ENCODE measurements at regions not wholly inside any gene's neighbourhood (a gene's known extent, or its start where the extent isn't known, plus 50 kb on each side); places are given as distances from the start of the nearest gene placed in this dataset.

DNA sequence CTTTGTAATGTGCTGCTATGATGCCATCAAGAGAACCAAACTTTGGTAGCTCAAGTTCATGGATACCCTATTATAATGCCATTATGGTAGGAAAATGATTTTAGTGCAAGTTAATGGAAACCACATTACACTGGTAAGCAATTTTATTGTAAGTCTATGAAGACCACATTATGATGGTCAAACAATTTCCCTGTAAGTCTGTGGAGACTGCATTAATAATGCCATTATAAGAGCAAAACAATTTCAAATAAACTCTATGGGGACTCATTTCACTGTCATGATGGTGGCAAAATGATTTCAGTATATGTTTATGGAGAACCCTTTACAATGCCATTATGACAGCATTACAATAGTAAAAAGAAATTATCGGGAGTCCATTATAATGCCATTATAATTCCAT lies 602.0 kb upstream of the MEF2C start:
- Histone ChIP-seq H3K9me3 (ENCODE audit: low read length) (no peaks in the 10 kb centered on the region), H3K9ac (ENCODE audit: low read length) (no peak overlapping the region), H3K4me3 (ENCODE audit: low read length) (no peak overlapping the region), H3K27ac (ENCODE audit: low read length) (no peak overlapping the region), H3K9me2 (ENCODE audit: insufficient read depth, low read length) (no peaks in the 10 kb centered on the region), H2AFZ (ENCODE audit: low read depth, low read length) (no peak overlapping the region), H4K20me1 (ENCODE audit: insufficient read depth) (no peaks in the 10 kb centered on the region), H3K4me2 (ENCODE audit: low read length) (no peak overlapping the region), H3K79me2 (replicated peaks; ENCODE audit: insufficient read depth, low read length) (no peaks in the 10 kb centered on the region), H3K27me3 (ENCODE audit: insufficient read depth, low read depth, low read length) (no peaks in the 10 kb centered on the region), H3K36me3 (ENCODE audit: insufficient read depth, low read length) (no peaks in the 10 kb centered on the region), H3F3A (ENCODE audit: insufficient read depth, low read length, poor library complexity, severe bottlenecking) (no peaks in the 10 kb centered on the region)
- no peak for TF ChIP-seq TAF1 (IDR thresholded peaks at IDR 0.05; ENCODE audit: low read depth)
- TF ChIP-seq EP300 (conservative IDR thresholded peaks at IDR 0.05; ENCODE audit: poor library complexity, severe bottlenecking) = peak; percentile 82
- peak; percentile 84 for TF ChIP-seq POLR2AphosphoS5 (IDR thresholded peaks at IDR 0.05)

DNA sequence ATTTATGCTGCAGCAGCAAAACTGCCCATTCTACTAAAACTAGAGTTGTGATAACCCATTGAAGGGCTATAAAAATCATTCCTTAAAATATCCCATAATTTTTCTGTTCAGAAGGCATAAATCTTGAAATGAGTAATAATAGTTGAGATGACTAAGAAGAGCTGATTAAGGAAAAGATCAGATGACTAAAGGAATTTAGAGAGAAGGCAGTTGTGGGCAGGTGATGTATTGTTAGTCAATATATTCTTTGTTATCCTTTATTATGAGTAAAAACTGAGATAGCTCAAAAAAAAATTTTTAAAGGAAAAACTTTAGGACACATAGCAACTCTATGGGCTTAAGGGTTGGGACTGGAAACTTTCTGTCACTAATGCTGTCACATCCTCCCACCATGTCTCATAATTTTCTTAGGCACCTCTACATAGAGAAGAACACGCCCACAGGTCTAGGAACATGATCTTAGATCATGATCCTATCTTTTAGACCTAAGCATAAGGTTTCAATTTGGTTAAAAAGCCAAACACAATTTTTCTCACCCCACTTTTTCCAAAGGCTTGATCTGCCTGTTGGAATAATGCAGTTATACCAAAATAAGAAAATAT lies 597.5 kb upstream of the MEF2C start:
- H3F3A ChIP-seq (ENCODE audit: insufficient read depth, low read length, poor library complexity, severe bottlenecking) = no peaks in the 10 kb centered on the region
- no peaks in the 10 kb centered on the region for H3K36me3 ChIP-seq (ENCODE audit: insufficient read depth, low read length)
- no peaks in the 10 kb centered on the region for H3K9me2 ChIP-seq (ENCODE audit: insufficient read depth, low read length)
- TF ChIP-seq EZH2 (IDR thresholded peaks at IDR 0.05; ENCODE audit: borderline replicate concordance, insufficient read depth, low read length, poor library complexity, severe bottlenecking) (no peak), RAD21 (conservative IDR thresholded peaks at IDR 0.05) (no peak), MXI1 (conservative IDR thresholded peaks at IDR 0.05; ENCODE audit: poor library complexity, severe bottlenecking) (no peak)
- no peaks in the 10 kb centered on the region for H4K20me1 ChIP-seq (ENCODE audit: insufficient read depth)
- no peak overlapping the region for H2AFZ ChIP-seq (ENCODE audit: low read depth, low read length)
- no peaks in the 10 kb centered on the region for H3K79me2 ChIP-seq (replicated peaks; ENCODE audit: insufficient read depth, low read length)
- H3K4me2 ChIP-seq (ENCODE audit: low read length) = no peak overlapping the region
- no peak overlapping the region for H3K27ac ChIP-seq (ENCODE audit: low read length)
- H3K4me3 ChIP-seq (ENCODE audit: low read length) = no peak overlapping the region
- no peaks in the 10 kb centered on the region for H3K27me3 ChIP-seq (ENCODE audit: insufficient read depth, low read depth, low read length)
- no peak overlapping the region for H3K9ac ChIP-seq (ENCODE audit: low read length)
- H3K9me3 ChIP-seq (ENCODE audit: low read length) = no peaks in the 10 kb centered on the region

GRCh38 chr5:89478851-89479250 lies 595.9 kb upstream of the MEF2C start:
- H3K36me3 ChIP-seq (ENCODE audit: insufficient read depth, low read length) = no peaks in the 10 kb centered on the region
- no peak for TF ChIP-seq TAF1 (IDR thresholded peaks at IDR 0.05; ENCODE audit: low read depth)
- no peak for TF ChIP-seq EZH2 (IDR thresholded peaks at IDR 0.05; ENCODE audit: borderline replicate concordance, insufficient read depth, low read length, poor library complexity, severe bottlenecking)
- TF ChIP-seq, protein P1, sequence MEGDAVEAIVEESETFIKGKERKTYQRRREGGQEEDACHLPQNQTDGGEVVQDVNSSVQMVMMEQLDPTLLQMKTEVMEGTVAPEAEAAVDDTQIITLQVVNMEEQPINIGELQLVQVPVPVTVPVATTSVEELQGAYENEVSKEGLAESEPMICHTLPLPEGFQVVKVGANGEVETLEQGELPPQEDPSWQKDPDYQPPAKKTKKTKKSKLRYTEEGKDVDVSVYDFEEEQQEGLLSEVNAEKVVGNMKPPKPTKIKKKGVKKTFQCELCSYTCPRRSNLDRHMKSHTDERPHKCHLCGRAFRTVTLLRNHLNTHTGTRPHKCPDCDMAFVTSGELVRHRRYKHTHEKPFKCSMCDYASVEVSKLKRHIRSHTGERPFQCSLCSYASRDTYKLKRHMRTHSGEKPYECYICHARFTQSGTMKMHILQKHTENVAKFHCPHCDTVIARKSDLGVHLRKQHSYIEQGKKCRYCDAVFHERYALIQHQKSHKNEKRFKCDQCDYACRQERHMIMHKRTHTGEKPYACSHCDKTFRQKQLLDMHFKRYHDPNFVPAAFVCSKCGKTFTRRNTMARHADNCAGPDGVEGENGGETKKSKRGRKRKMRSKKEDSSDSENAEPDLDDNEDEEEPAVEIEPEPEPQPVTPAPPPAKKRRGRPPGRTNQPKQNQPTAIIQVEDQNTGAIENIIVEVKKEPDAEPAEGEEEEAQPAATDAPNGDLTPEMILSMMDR (IDR thresholded peaks at IDR 0.05; ENCODE audit: poor library complexity, severe bottlenecking) = no peak
- TF ChIP-seq SMC3 (conservative IDR thresholded peaks at IDR 0.05; ENCODE audit: poor library complexity) = no peak
- TF ChIP-seq RAD21 (conservative IDR thresholded peaks at IDR 0.05) = no peak
- no peak for TF ChIP-seq REST (IDR thresholded peaks at IDR 0.05; ENCODE audit: borderline replicate concordance)
- TF ChIP-seq MXI1 (conservative IDR thresholded peaks at IDR 0.05; ENCODE audit: poor library complexity, severe bottlenecking) = no peak
- TF ChIP-seq EP300 (conservative IDR thresholded peaks at IDR 0.05; ENCODE audit: poor library complexity, severe bottlenecking) = no peak
- TF ChIP-seq POLR2AphosphoS5 (IDR thresholded peaks at IDR 0.05) = no peak
- no peak overlapping the region for H3K4me2 ChIP-seq (ENCODE audit: low read length)
- H3K4me3 ChIP-seq (ENCODE audit: low read length) = no peak overlapping the region
- H3F3A ChIP-seq (ENCODE audit: insufficient read depth, low read length, poor library complexity, severe bottlenecking) = no peaks in the 10 kb centered on the region
- no peak overlapping the region for H2AFZ ChIP-seq (ENCODE audit: low read depth, low read length)
- H3K9me2 ChIP-seq (ENCODE audit: insufficient read depth, low read length) = no peaks in the 10 kb centered on the region
- no peak overlapping the region for H3K9ac ChIP-seq (ENCODE audit: low read length)
- H3K79me2 ChIP-seq (replicated peaks; ENCODE audit: insufficient read depth, low read length) = no peaks in the 10 kb centered on the region
- no peak overlapping the region for H3K27ac ChIP-seq (ENCODE audit: low read length)
- no peaks in the 10 kb centered on the region for H3K27me3 ChIP-seq (ENCODE audit: insufficient read depth, low read depth, low read length)
- no peaks in the 10 kb centered on the region for H3K9me3 ChIP-seq (ENCODE audit: low read length)
- H4K20me1 ChIP-seq (ENCODE audit: insufficient read depth) = no peaks in the 10 kb centered on the region

Measured in neural cell (in vitro differentiated cells).